HepG2 (cell line): ENCODE measurements at regions not wholly inside any gene's neighbourhood (a gene's known extent, or its start where the extent isn't known, plus 50 kb on each side); places are given as distances from the start of the nearest gene placed in this dataset.
A peak's percentile ranks its signal among the peaks of the same experiment; 100 is the strongest.

ENCODE experiments used
- ATAC-seq: fragments of 200-7000 bp; cut with Tn5 transposase; 3 replicates; pipeline ENCODE4 v1.9.1; 2020; ENCODE audit warnings: mild to moderate bottlenecking, moderate library complexity
- BruUV-seq: library from RNA; stranded (reverse); fragments of 400-500 nt; replicated peaks from 2 replicates; lab custom pipeline; 2021; lab: Mats Ljungman, UMichigan
- CTCF ChIA-PET: fragments of 300-600 bp; formaldehyde crosslinking; extraction: SDS; loops from one replicate; lab custom pipeline; 2021; ENCODE audit warnings: low total read pairs, inconsistent platforms, low intra/inter-chr PET ratio; lab: Yijun Ruan, JAX
- POLR2A ChIA-PET: fragments of 350-600 bp; sonication (Branson Sonifier 250); formaldehyde crosslinking; loops from one replicate; lab custom pipeline; 2020; ENCODE audit warnings: antibody characterized with exemption, inconsistent platforms; lab: Yijun Ruan, JAX
- DNase-seq: peaks from one replicate; pipeline ENCODE4 v3.0.0-alpha.2; 2015; ENCODE audit warnings: low spot score
- FAIRE-seq: peaks from 3 replicates; lab custom pipeline; 2011; peaks lifted over from hg19 to GRCh38; lab: Jason Lieb, UNC
- H2AFZ ChIP-seq: one replicate; pipeline ENCODE4 v1.6.1; 2011; ENCODE audit warnings: low read length, inconsistent platforms
- H3K27ac ChIP-seq: fragments of 300-600 bp; 3 replicates; pipeline ENCODE4 v1.8.0; 2011; ENCODE audit warnings: mixed run types, mild to moderate bottlenecking, mixed read lengths, low read length, inconsistent platforms; ENCODE audit not compliant: insufficient read depth; ENCODE audit errors: extremely low read length
- H3K27me3 ChIP-seq, 2 experiments: fragments of 200-600 bp in 1 of 2; 2 replicates in 1 of 2; 3 replicates in 1 of 2; pipeline versions ENCODE4 v1.6.0 to v1.8.0; 2011; ENCODE audit warnings: low read length in 2 of 2, mild to moderate bottlenecking in 2 of 2, moderate library complexity in 2 of 2, inconsistent platforms in 1 of 2; ENCODE audit not compliant: insufficient read depth in 2 of 2, control insufficient read depth in 1 of 2
- H3K36me3 ChIP-seq, 2 experiments: fragments of 200-600 bp in 1 of 2; replicated peaks in 1 of 2; 2 replicates in 1 of 2; 3 replicates in 1 of 2; pipeline versions ENCODE4 v1.5.1 to v1.8.0; 2011; ENCODE audit warnings: low read length in 2 of 2, inconsistent platforms in 1 of 2; ENCODE audit not compliant: insufficient read depth in 2 of 2, control insufficient read depth in 1 of 2
- H3K4me1 ChIP-seq: 2 replicates; pipeline ENCODE4 v1.5.1; 2012; ENCODE audit warnings: low read length, inconsistent platforms; ENCODE audit not compliant: insufficient read depth
- H3K4me2 ChIP-seq: 2 replicates; pipeline ENCODE4 v1.6.0; 2011; ENCODE audit warnings: low read depth, low read length, inconsistent platforms
- H3K4me3 ChIP-seq, 3 experiments: fragments of 200-600 bp in 1 of 3; sonication (generic), shearing (Covaris generic) in 1 of 3; replicated peaks in 1 of 3; 2 replicates each; pipeline ENCODE4 v1.5.1; 2011 to 2016; ENCODE audit warnings: low read length in 3 of 3, inconsistent platforms in 2 of 3, low read depth in 2 of 3, mild to moderate bottlenecking in 2 of 3, control low read depth in 1 of 3, mixed read lengths in 1 of 3; ENCODE audit not compliant: insufficient read depth in 1 of 3
- H3K79me2 ChIP-seq: one replicate; pipeline ENCODE4 v1.6.1; 2011; ENCODE audit warnings: low read length, inconsistent platforms; ENCODE audit not compliant: insufficient read depth
- H3K9ac ChIP-seq: 2 replicates; pipeline ENCODE4 v1.6.0; 2011; ENCODE audit warnings: mild to moderate bottlenecking, low read depth, low read length, inconsistent platforms; ENCODE audit not compliant: insufficient read depth
- H3K9me3 ChIP-seq: 2 replicates; pipeline ENCODE4 v1.5.1; 2012; ENCODE audit warnings: mild to moderate bottlenecking, low read length
- H4K20me1 ChIP-seq: 2 replicates; pipeline ENCODE4 v1.6.0; 2011; ENCODE audit warnings: inconsistent platforms, mild to moderate bottlenecking, low read length, moderate library complexity; ENCODE audit not compliant: insufficient read depth
- CEBPB ChIP-seq: IDR thresholded peaks from 2 replicates; pipeline ENCODE4 v1.6.1; 2011; ENCODE audit warnings: low read depth, low read length, improper control_type of control experiment, borderline replicate concordance
- IRX3 ChIP-seq: sonication (generic); formaldehyde crosslinking; IDR thresholded peaks from 2 replicates; pipeline ENCODE4 v1.8.1; 2023; ENCODE audit warnings: mild to moderate bottlenecking, low read depth, missing genetic modification reagents, borderline replicate concordance
- MTF2 ChIP-seq: sonication (generic); formaldehyde crosslinking; IDR thresholded peaks from 2 replicates; pipeline ENCODE4 v1.5.0; 2020; ENCODE audit warnings: missing genetic modification reagents, borderline replicate concordance
- RELA ChIP-seq: sonication (generic); formaldehyde crosslinking; IDR thresholded peaks from 2 replicates; pipeline ENCODE4 v1.4.0; 2020; ENCODE audit warnings: missing genetic modification reagents
- REPIN1 ChIP-seq: sonication (generic); formaldehyde crosslinking; IDR thresholded peaks from 2 replicates; pipeline ENCODE4 v1.8.0; 2022; ENCODE audit warnings: missing genetic modification reagents, low read depth, mild to moderate bottlenecking, borderline replicate concordance
- ZNF687 ChIP-seq: sonication (generic); formaldehyde crosslinking; IDR thresholded peaks from 2 replicates; pipeline ENCODE4 v1.5.1; 2020; ENCODE audit warnings: mild to moderate bottlenecking, missing genetic modification reagents, moderate library complexity
- WGBS: methylation state at CpG from one replicate; pipeline ENCODE4 v1.1.6; 2017; ENCODE audit warnings: low lambda C conversion rate; 5-methylcytosine and 5-hydroxymethylcytosine counted together
- in situ Hi-C: cut with HindIII; loops from 2 replicates; pipeline ENCODE4 v1.10.0; 2017; ENCODE audit warnings: low pct_unique_long_range_greater_than_20kb; ENCODE audit not compliant: extremely low pct_ligation_motif_present
- intact Hi-C: fragments of 100-400 bp; cut with micrococcal nuclease; formaldehyde crosslinking; loops from one replicate; pipeline ENCODE4 v1.10.0; 2022; ENCODE audit not compliant: unreplicated experiment

DNA sequence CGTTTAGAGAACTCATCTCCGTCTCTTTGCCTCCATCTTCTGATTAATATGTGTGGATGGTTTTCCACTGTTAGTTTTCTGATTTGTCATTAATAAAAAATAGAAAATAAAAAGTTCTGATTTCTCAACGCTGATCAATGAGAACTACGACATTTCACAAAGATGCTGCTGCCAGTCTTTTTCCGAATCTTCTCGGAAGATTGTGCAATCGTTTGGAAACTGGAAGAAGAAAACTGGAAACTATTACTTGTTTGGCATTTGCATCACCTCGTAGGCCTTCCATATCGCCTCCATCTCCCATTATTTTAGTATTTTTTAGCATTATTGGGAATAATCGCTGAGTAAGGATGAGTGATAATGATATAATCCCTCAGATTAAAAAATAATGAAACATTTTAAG lies 123.2 kb upstream of the KLF6 start:
- TF ChIP-seq REPIN1 (CRISPR knock-in tag) (no peak), IRX3 (CRISPR knock-in tag) (no peak), CEBPB (peak; percentile 68)
- H3K79me2 ChIP-seq = no peaks in the 10 kb centered on the region
- in situ Hi-C loops = no loop called here
- no TSS peak for BruUV-seq
- H2AFZ ChIP-seq = no peak overlapping the region
- no peaks in the 10 kb centered on the region for H3K36me3 ChIP-seq
- CTCF ChIA-PET = no interaction called here
- no peak overlapping the region for H3K9ac ChIP-seq
- no peak for ATAC-seq
- intact Hi-C loops = loop anchor here (5.0 kb wide), 1 partner anchor 121 kb away; the partner anchor contains the start of gene KLF6
- DNase-seq = no peak
- H3K27ac ChIP-seq = no peak overlapping the region
- whole genome bisulfite sequencing = 93% methylated on average over 10 of the region's 10 CpGs
- peaks cover 24% of the 10 kb centered on the region for H3K4me1 ChIP-seq
- POLR2A ChIA-PET = no interaction called here
- H3K9me3 ChIP-seq = no peaks in the 10 kb centered on the region
- no peak overlapping the region for H3K4me2 ChIP-seq
- H4K20me1 ChIP-seq = no peaks in the 10 kb centered on the region
- no peak overlapping the region for H3K4me3 ChIP-seq
- no peak for FAIRE-seq
- H3K27me3 ChIP-seq = 0 out of 5 replicates have a peak, but pooled peaks cover 0 to 2% of the 10 kb centered on the region in 2 experiments

DNA sequence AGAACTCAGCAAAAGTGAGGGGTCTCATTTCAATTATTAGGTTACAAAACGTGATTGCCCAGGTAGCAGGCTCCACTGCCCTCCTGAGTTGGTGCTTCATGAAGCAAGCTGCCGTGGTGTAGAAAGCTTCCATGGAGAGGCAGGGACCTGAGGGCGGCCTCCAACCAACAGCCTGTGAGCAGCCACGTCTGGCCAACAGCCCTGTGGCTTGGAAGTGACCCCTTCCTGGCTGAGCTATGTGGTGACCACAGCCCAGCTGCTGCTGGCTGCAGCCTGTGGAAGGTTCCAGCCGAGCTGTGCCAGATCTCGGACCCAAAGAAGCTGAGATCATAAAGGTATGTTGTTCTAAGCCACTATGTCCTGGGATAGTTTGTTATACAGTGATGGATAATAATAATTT lies 122.5 kb upstream of the KLF6 start:
- FAIRE-seq (no peak), DNase-seq (no peak), ATAC-seq (no peak)
- Histone ChIP-seq H3K27ac (peak overlapping the region; percentile 77), H3K4me1 (peaks cover 29% of the 10 kb centered on the region), H3K4me2 (peak overlapping the region; percentile 91; the same call in 1 of the 2 replicates), H2AFZ (no peak overlapping the region), H3K9ac (peak overlapping the region; percentile 83; the same call in 1 of the 2 replicates), H3K27me3 (0 out of 5 replicates have a peak, but pooled peaks cover 0 to 2% of the 10 kb centered on the region in 2 experiments), H3K79me2 (no peaks in the 10 kb centered on the region), H4K20me1 (no peaks in the 10 kb centered on the region), H3K4me3 (no peak overlapping the region), H3K9me3 (no peaks in the 10 kb centered on the region), H3K36me3 (no peaks in the 10 kb centered on the region)
- no TSS peak for BruUV-seq
- TF ChIP-seq ZNF687 (CRISPR knock-in tag) (peak; percentile 42), RELA (CRISPR knock-in tag) (no peak), MTF2 (CRISPR knock-in tag) (no peak)
- 92% methylated on average over 5 of the region's 6 CpGs for WGBS
- intact Hi-C loops (loop anchor here (5.0 kb wide), 1 partner anchor 120 kb away; the partner anchor contains the start of gene KLF6), in situ Hi-C loops (no loop called here)
- ChIA-PET CTCF (no interaction called here), POLR2A (interaction anchor here (1.8 to 3.0 kb wide), 2 partner anchors 17 to 123 kb away, joined by 9 to 15 read pairs; partner anchors contain the start of gene KLF6)
